Liver (tissue), 3 donors: ENCODE measurements at regions not wholly inside any gene's neighbourhood (a gene's known extent, or its start where the extent isn't known, plus 50 kb on each side); places are given as distances from the start of the nearest gene placed in this dataset.

Experiments used
- ATF3 ChIP-seq: IDR thresholded peaks from 2 replicates; pipeline ENCODE4 v1.6.1; 2016; ENCODE audit warnings: antibody characterized with exemption
- CTCF ChIP-seq: fragments of 150-350 bp; IDR thresholded peaks from 2 replicates; pipeline ENCODE4 v1.5.1; 2017; ENCODE audit warnings: improper control_type of control experiment, low read depth, low read length; ENCODE audit not compliant: missing input control
- EGR1 ChIP-seq, 2 donors: IDR thresholded peaks; 2 replicates each; pipeline ENCODE4 v1.6.1; 2016 to 2018; ENCODE audit warnings: antibody characterized with exemption in 2 of 2, low read depth in 2 of 2
- FOXA2 ChIP-seq: IDR thresholded peaks from 2 replicates; pipeline ENCODE4 v1.6.1; 2016; ENCODE audit warnings: antibody characterized with exemption
- JUND ChIP-seq, 2 donors: IDR thresholded peaks; 2 replicates each; pipeline ENCODE4 v1.6.1; 2016; ENCODE audit warnings: antibody characterized with exemption in 2 of 2
- MAX ChIP-seq: IDR thresholded peaks from 2 replicates; pipeline ENCODE4 v1.6.1; 2016; ENCODE audit warnings: antibody characterized with exemption
- RAD21 ChIP-seq, 2 donors: IDR thresholded peaks; 2 replicates each; pipeline ENCODE4 v1.6.1; 2016; ENCODE audit warnings: antibody characterized with exemption in 2 of 2, mild to moderate bottlenecking in 2 of 2
- REST ChIP-seq: IDR thresholded peaks from 2 replicates; pipeline ENCODE4 v1.6.1; 2016; ENCODE audit warnings: antibody characterized with exemption, mild to moderate bottlenecking
- RXRA ChIP-seq, 2 donors: IDR thresholded peaks; 2 replicates each; pipeline ENCODE4 v1.6.1; 2017 to 2018; ENCODE audit warnings: antibody characterized with exemption in 2 of 2, mild to moderate bottlenecking in 1 of 2
- SP1 ChIP-seq: IDR thresholded peaks from 2 replicates; pipeline ENCODE4 v1.6.1; 2018; ENCODE audit warnings: antibody characterized with exemption, mild to moderate bottlenecking
- TAF1 ChIP-seq: conservative IDR thresholded peaks from 2 replicates; pipeline ENCODE4 v1.6.1; 2016; ENCODE audit warnings: antibody characterized with exemption, mild to moderate bottlenecking
- YY1 ChIP-seq: IDR thresholded peaks from 2 replicates; pipeline ENCODE4 v1.6.1; 2016; ENCODE audit warnings: antibody characterized with exemption, mild to moderate bottlenecking
- donor health status: healthy.
- donor health status: healthy.

GRCh38 chr2:240252872-240253511 is 112.5 kb upstream of the OTOS start:
- TF ChIP-seq CTCF, result no peak
- TF ChIP-seq RXRA (IDR thresholded peaks at IDR 0.05), result no peak
- TF ChIP-seq TAF1, result no peak
- TF ChIP-seq YY1, result no peak
- no peak for TF ChIP-seq MAX
- no peak for TF ChIP-seq REST
- TF ChIP-seq FOXA2, result no peak
- no peak for TF ChIP-seq JUND (IDR thresholded peaks at IDR 0.05)
- TF ChIP-seq ATF3, result no peak
- no peak for TF ChIP-seq RAD21 (IDR thresholded peaks at IDR 0.05)
- no peak for TF ChIP-seq EGR1 (IDR thresholded peaks at IDR 0.05; ENCODE audit: low read depth in 2 of 2)
- TF ChIP-seq SP1, result no peak
